ENCODE measurements at regions not wholly inside any gene's neighbourhood (a gene's known extent, or its start where the extent isn't known, plus 50 kb on each side); places are given as distances from the start of the nearest gene placed in this dataset.
A peak's percentile ranks its signal among the peaks of the same experiment; 100 is the strongest.

GRCh38 chr1:232472485-232473041 lies 157.4 kb downstream of the SIPA1L2 start:
- no peaks in the 10 kb centered on the region for H3K27me3 ChIP-seq (ENCODE audit: low read length)
- no peaks in the 10 kb centered on the region for H3K9me3 ChIP-seq (ENCODE audit: low read length)
- no peaks in the 10 kb centered on the region for H3K36me3 ChIP-seq (ENCODE audit: low read depth, low read length)
- peaks cover 3% of the 10 kb centered on the region for H3F3A ChIP-seq (ENCODE audit: low read length, unreplicated experiment)
- H3K4me2 ChIP-seq (ENCODE audit: low read length) = peak overlapping the region; percentile 20; the same call in 1 of the 2 replicates
- no peak overlapping the region for H2AFZ ChIP-seq (ENCODE audit: low read length)
- H3K27ac ChIP-seq (ENCODE audit: low read length) = peak overlapping the region; percentile 72
- BruUV-seq (replicated peaks) = no TSS peak
- intact Hi-C loops (cut with micrococcal nuclease) = loop anchor here (2.0 to 5.0 kb wide), 2 partner anchors 46 to 300 kb away; no protein-coding TSS in a partner anchor
- H4K20me1 ChIP-seq (ENCODE audit: low read length) = no peaks in the 10 kb centered on the region
- H3K79me2 ChIP-seq (ENCODE audit: low read length) = no peaks in the 10 kb centered on the region
- peaks cover 45% of the 10 kb centered on the region for H3K4me1 ChIP-seq (ENCODE audit: insufficient read depth, low read length)
- H3K9me2 ChIP-seq (replicated peaks; ENCODE audit: low read length) = no peaks in the 10 kb centered on the region
- DNase-seq = peak; percentile 65
- H3K9ac ChIP-seq (ENCODE audit: low read length) = peak overlapping the region; percentile 14; the same call in 1 of the 2 replicates
- TF ChIP-seq EZH2phosphoT487 (IDR thresholded peaks at IDR 0.05; ENCODE audit: borderline replicate concordance, low read length) (no peak), CTCF (conservative IDR thresholded peaks at IDR 0.05; ENCODE audit: low read depth, low read length) (no peak), EZH2 (IDR thresholded peaks at IDR 0.05; ENCODE audit: low read length, unreplicated experiment) (no peak)
- CTCF ChIA-PET = no interaction called here
- POLR2A ChIA-PET (ENCODE audit: unreplicated experiment) = no interaction called here
- no peak overlapping the region for H3K4me3 ChIP-seq (ENCODE audit: low read length)
- ATAC-seq = peak; percentile 59

- Histone ChIP-seq H3K4me2 (ENCODE audit: low read length) (peak overlapping the region; percentile 38), H3K79me2 (ENCODE audit: low read length) (no peaks in the 10 kb centered on the region), H3K36me3 (ENCODE audit: low read depth, low read length) (no peaks in the 10 kb centered on the region), H3K9me3 (ENCODE audit: low read length) (no peaks in the 10 kb centered on the region), H3K4me1 (ENCODE audit: insufficient read depth, low read length) (peaks cover 36% of the 10 kb centered on the region), H4K20me1 (ENCODE audit: low read length) (no peaks in the 10 kb centered on the region), H3K27ac (ENCODE audit: low read length) (peak overlapping the region; percentile 72), H3K9me2 (replicated peaks; ENCODE audit: low read length) (no peaks in the 10 kb centered on the region), H3K27me3 (ENCODE audit: low read length) (no peaks in the 10 kb centered on the region), H3K9ac (ENCODE audit: low read length) (peak overlapping the region; percentile 28; the same call in 1 of the 2 replicates), H2AFZ (ENCODE audit: low read length) (no peak overlapping the region), H3K4me3 (ENCODE audit: low read length) (no peak overlapping the region), H3F3A (ENCODE audit: low read length, unreplicated experiment) (peaks cover 3% of the 10 kb centered on the region)
- ATAC-seq (peak; percentile 35), DNase-seq (peak; percentile 83)
- no peak for TF ChIP-seq EZH2 (IDR thresholded peaks at IDR 0.05; ENCODE audit: low read length, unreplicated experiment)
- no peak for TF ChIP-seq EZH2phosphoT487 (IDR thresholded peaks at IDR 0.05; ENCODE audit: borderline replicate concordance, low read length)
- no peak for TF ChIP-seq CTCF (conservative IDR thresholded peaks at IDR 0.05; ENCODE audit: low read depth, low read length)
- intact Hi-C loops (cut with micrococcal nuclease) = loop anchor here (5.0 kb wide), 1 partner anchor 299 kb away; no protein-coding TSS in a partner anchor
- no TSS peak for BruUV-seq (replicated peaks)
- ChIA-PET CTCF (no interaction called here), POLR2A (ENCODE audit: unreplicated experiment) (interaction anchor here (0.6 kb wide), 1 partner anchor 10 kb away, joined by 3 read pairs; no protein-coding TSS in a partner anchor)
These were observed 158.7 kb downstream of the SIPA1L2 start for GRCh38 chr1:232471250-232471649.

GRCh38 chr1:232470711-232471110 lies 159.2 kb downstream of the SIPA1L2 start:
- H3F3A ChIP-seq (ENCODE audit: low read length, unreplicated experiment) = peaks cover 3% of the 10 kb centered on the region
- POLR2A ChIA-PET (ENCODE audit: unreplicated experiment) = interaction anchor here (0.6 kb wide), 1 partner anchor 11 kb away, joined by 3 read pairs; no protein-coding TSS in a partner anchor
- no peaks in the 10 kb centered on the region for H3K9me2 ChIP-seq (replicated peaks; ENCODE audit: low read length)
- H3K27ac ChIP-seq (ENCODE audit: low read length) = peak overlapping the region; percentile 60
- ATAC-seq = no peak
- TF ChIP-seq CTCF (conservative IDR thresholded peaks at IDR 0.05; ENCODE audit: low read depth, low read length) = no peak
- TF ChIP-seq EZH2 (IDR thresholded peaks at IDR 0.05; ENCODE audit: low read length, unreplicated experiment) = no peak
- no peak for TF ChIP-seq EZH2phosphoT487 (IDR thresholded peaks at IDR 0.05; ENCODE audit: borderline replicate concordance, low read length)
- H3K4me2 ChIP-seq (ENCODE audit: low read length) = peak overlapping the region; percentile 38
- BruUV-seq (replicated peaks) = no TSS peak
- H3K79me2 ChIP-seq (ENCODE audit: low read length) = no peaks in the 10 kb centered on the region
- no peak for DNase-seq
- peaks cover 36% of the 10 kb centered on the region for H3K4me1 ChIP-seq (ENCODE audit: insufficient read depth, low read length)
- CTCF ChIA-PET = no interaction called here
- H4K20me1 ChIP-seq (ENCODE audit: low read length) = no peaks in the 10 kb centered on the region
- no peaks in the 10 kb centered on the region for H3K27me3 ChIP-seq (ENCODE audit: low read length)
- no peak overlapping the region for H2AFZ ChIP-seq (ENCODE audit: low read length)
- no peak overlapping the region for H3K4me3 ChIP-seq (ENCODE audit: low read length)
- no peaks in the 10 kb centered on the region for H3K9me3 ChIP-seq (ENCODE audit: low read length)
- H3K9ac ChIP-seq (ENCODE audit: low read length) = peak overlapping the region; percentile 28; the same call in 1 of the 2 replicates
- no peaks in the 10 kb centered on the region for H3K36me3 ChIP-seq (ENCODE audit: low read depth, low read length)
- intact Hi-C loops (cut with micrococcal nuclease) = loop anchor here (5.0 kb wide), 1 partner anchor 298 kb away; no protein-coding TSS in a partner anchor

Measured in PC-3 (cell line).